Keratinocyte (primary cell): ENCODE measurements at regions not wholly inside any gene's neighbourhood (a gene's known extent, or its start where the extent isn't known, plus 50 kb on each side); places are given as distances from the start of the nearest gene placed in this dataset.

ENCODE experiments used
- CTCF ChIP-seq, 3 experiments: IDR thresholded peaks in 1 of 3; conservative IDR thresholded peaks in 1 of 3; optimal IDR thresholded peaks in 1 of 3; 2 replicates in 2 of 3; 3 replicates in 1 of 3; pipeline versions ENCODE3 to v1.5.1; 2011; ENCODE audit warnings: low read length in 3 of 3, mild to moderate bottlenecking in 3 of 3, moderate library complexity in 2 of 3, control low read depth in 1 of 3, inconsistent platforms in 1 of 3; ENCODE audit not compliant: insufficient read depth in 2 of 3; ENCODE audit errors: extremely low read depth in 1 of 3
- EZH2 ChIP-seq: IDR thresholded peaks from one replicate; pipeline ENCODE4 v1.6.1; 2012; ENCODE audit warnings: inconsistent platforms, mild to moderate bottlenecking, low read length, moderate library complexity

- TF ChIP-seq CTCF (optimal IDR thresholded peaks at IDR 0.05 in 1 of 3, IDR thresholded peaks at IDR 0.05 in 1 of 3, conservative IDR thresholded peaks at IDR 0.05 in 1 of 3; ENCODE audit: extremely low read depth in 1 of 3, insufficient read depth in 2 of 3, low read length in 3 of 3) = no peak
- no peak for TF ChIP-seq EZH2
Measured at GRCh38 chr15:45884755-45885445, 250.1 kb downstream of the SQOR start.
